Keratinocyte (primary cell): ENCODE measurements at regions not wholly inside any gene's neighbourhood (a gene's known extent, or its start where the extent isn't known, plus 50 kb on each side); places are given as distances from the start of the nearest gene placed in this dataset.
A peak's percentile ranks its signal among the peaks of the same experiment; 100 is the strongest.

Experiments
- DNase-seq: peaks from one replicate; pipeline ENCODE4 v3.0.0-alpha.2; 2011; ENCODE audit warnings: low read depth, missing footprints, low spot score
- FAIRE-seq: peaks from 2 replicates; lab custom pipeline; 2011; peaks lifted over from hg19 to GRCh38; lab: Jason Lieb, UNC
- H2AFZ ChIP-seq: 2 replicates; pipeline ENCODE4 v1.6.0; 2012; ENCODE audit warnings: low read length, control low read depth, inconsistent platforms; ENCODE audit not compliant: control insufficient read depth
- H3K27ac ChIP-seq: 2 replicates; pipeline ENCODE4 v1.5.1; 2011; ENCODE audit warnings: low read length; ENCODE audit not compliant: control insufficient read depth, insufficient read depth
- H3K27me3 ChIP-seq: 3 replicates; pipeline ENCODE4 v1.6.0; 2011; ENCODE audit warnings: low read length; ENCODE audit not compliant: control insufficient read depth, insufficient read depth; ENCODE audit errors: extremely low read depth
- H3K36me3 ChIP-seq, 2 experiments: 2 replicates in 1 of 2; 3 replicates in 1 of 2; pipeline ENCODE4 v1.5.1; 2011; ENCODE audit warnings: low read length in 2 of 2, mild to moderate bottlenecking in 1 of 2; ENCODE audit not compliant: control insufficient read depth in 2 of 2, insufficient read depth in 2 of 2; ENCODE audit errors: extremely low read depth in 1 of 2
- H3K4me1 ChIP-seq: 3 replicates; pipeline ENCODE4 v1.5.1; 2011; ENCODE audit warnings: low read length; ENCODE audit not compliant: control insufficient read depth, insufficient read depth; ENCODE audit errors: extremely low read depth
- H3K4me2 ChIP-seq: 3 replicates; pipeline ENCODE4 v1.6.0; 2011; ENCODE audit warnings: low read depth, low read length; ENCODE audit not compliant: control insufficient read depth, insufficient read depth; ENCODE audit errors: extremely low read depth
- H3K4me3 ChIP-seq, 3 experiments: fragments of 200-600 bp in 1 of 3; sonication (generic) in 1 of 3; 2 replicates in 2 of 3; 3 replicates in 1 of 3; pipeline ENCODE4 v1.5.1; 2011 to 2016; ENCODE audit warnings: low read length in 3 of 3, mild to moderate bottlenecking in 3 of 3, control low read depth in 2 of 3, inconsistent platforms in 1 of 3, low read depth in 1 of 3, mixed read lengths in 1 of 3, mixed run types in 1 of 3, moderate library complexity in 1 of 3; ENCODE audit not compliant: control insufficient read depth in 2 of 3, insufficient read depth in 2 of 3; ENCODE audit errors: extremely low read depth in 1 of 3
- H3K79me2 ChIP-seq: 2 replicates; pipeline ENCODE4 v1.6.0; 2012; ENCODE audit warnings: low read length; ENCODE audit not compliant: control insufficient read depth, insufficient read depth
- H3K9ac ChIP-seq: 3 replicates; pipeline ENCODE4 v1.6.0; 2011; ENCODE audit warnings: low read length; ENCODE audit not compliant: control insufficient read depth, insufficient read depth; ENCODE audit errors: extremely low read depth
- H3K9me1 ChIP-seq: 3 replicates; pipeline ENCODE4 v1.6.0; 2011; ENCODE audit warnings: low read length; ENCODE audit not compliant: control insufficient read depth, insufficient read depth; ENCODE audit errors: extremely low read depth
- H3K9me3 ChIP-seq: 2 replicates; pipeline ENCODE4 v1.5.1; 2012; ENCODE audit warnings: low read depth, low read length; ENCODE audit not compliant: control insufficient read depth
- H4K20me1 ChIP-seq: 3 replicates; pipeline ENCODE4 v1.6.0; 2011; ENCODE audit warnings: low read length; ENCODE audit not compliant: control insufficient read depth, insufficient read depth; ENCODE audit errors: extremely low read depth
- EZH2 ChIP-seq: IDR thresholded peaks from one replicate; pipeline ENCODE4 v1.6.1; 2012; ENCODE audit warnings: inconsistent platforms, mild to moderate bottlenecking, low read length, moderate library complexity
- dilution Hi-C: fragments of 300-500 bp; cut with MboI; formaldehyde crosslinking; loops from one replicate; pipeline ENCODE4 v1.7.0; 2020; ENCODE audit warnings: low sequenced_read_pairs; ENCODE audit not compliant: extremely low pct_ligation_motif_present
- TF ChIP-seq, protein P1 (sequence below), 3 experiments: IDR thresholded peaks in 1 of 3; conservative IDR thresholded peaks in 1 of 3; optimal IDR thresholded peaks in 1 of 3; 2 replicates in 2 of 3; 3 replicates in 1 of 3; pipeline versions ENCODE3 to v1.5.1; 2011; ENCODE audit warnings: low read length in 3 of 3, mild to moderate bottlenecking in 3 of 3, moderate library complexity in 2 of 3, control low read depth in 1 of 3, inconsistent platforms in 1 of 3; ENCODE audit not compliant: insufficient read depth in 2 of 3; ENCODE audit errors: extremely low read depth in 1 of 3

DNA sequence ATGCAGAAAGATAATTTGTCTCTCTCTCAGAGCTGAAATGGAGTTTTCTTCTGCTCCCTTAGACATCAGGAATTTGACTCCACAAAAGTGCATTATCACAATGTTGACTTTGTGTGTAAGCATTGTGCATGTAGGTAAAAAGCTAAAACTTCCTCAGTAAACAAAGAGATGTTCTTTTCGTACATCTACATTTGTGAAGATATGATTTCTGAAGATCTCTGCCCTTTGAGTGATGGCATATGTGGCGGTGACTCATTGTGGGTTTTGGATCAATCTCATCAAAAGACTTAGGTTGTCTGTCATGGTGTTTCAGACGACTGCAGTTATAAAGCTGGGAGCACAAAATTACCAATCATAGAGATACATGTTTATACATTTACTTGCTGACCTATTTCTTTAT, 411.4 kb upstream of the LMO3 start:
- no peak overlapping the region for H2AFZ ChIP-seq
- no peak for DNase-seq
- no peak for FAIRE-seq

DNA sequence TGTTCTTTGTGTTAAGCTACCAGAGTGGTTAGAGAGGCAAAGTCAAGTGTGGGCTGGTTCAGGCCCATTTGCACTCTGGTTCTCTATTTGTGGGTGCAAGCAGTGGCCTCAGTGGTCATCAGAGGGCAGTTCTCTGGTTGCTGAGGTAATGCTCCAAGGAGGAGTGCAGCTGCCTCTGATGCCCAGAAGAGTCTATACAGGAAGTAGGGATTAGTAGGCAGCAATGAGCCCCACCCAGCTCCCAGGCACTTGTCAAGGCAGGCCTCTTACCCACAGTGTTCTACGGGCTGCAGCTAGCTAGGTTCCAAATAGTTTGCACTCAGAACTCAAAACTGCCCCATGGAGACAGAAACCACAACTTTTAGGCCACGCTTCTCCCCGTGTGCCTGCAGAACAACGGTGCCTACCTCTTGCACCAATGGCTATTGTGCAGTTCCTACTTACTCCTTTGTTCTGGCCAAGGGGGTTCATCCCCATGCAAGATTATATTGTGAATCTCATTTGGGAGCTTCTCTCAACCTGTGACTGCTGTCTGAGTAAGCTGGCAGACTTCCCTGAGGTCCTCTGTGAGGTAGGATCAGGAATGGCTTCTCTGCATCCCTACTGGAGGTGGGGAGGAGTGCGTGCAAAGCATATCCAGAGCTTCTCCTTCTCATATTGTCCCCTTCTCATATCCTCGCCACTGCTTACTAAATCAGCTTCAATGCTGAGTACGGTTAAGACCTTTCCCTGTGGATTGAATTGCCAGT, 410.3 kb upstream of the LMO3 start:
- Histone ChIP-seq H2AFZ (peak overlapping the region; percentile 62), H3K9me1 (no peaks in the 10 kb centered on the region), H3K27ac (peak overlapping the region; percentile 21), H3K4me3 (peak overlapping the region in 2 of 3 experiments; percentile 15 to 31), H3K4me1 (peaks cover 13% of the 10 kb centered on the region), H3K27me3 (no peaks in the 10 kb centered on the region), H3K79me2 (no peaks in the 10 kb centered on the region), H3K4me2 (peak overlapping the region; percentile 65), H4K20me1 (no peaks in the 10 kb centered on the region), H3K9ac (no peak overlapping the region), H3K36me3 (no peaks in the 10 kb centered on the region), H3K9me3 (no peaks in the 10 kb centered on the region)
- dilution Hi-C loops = no loop called here
- TF ChIP-seq, protein P1, sequence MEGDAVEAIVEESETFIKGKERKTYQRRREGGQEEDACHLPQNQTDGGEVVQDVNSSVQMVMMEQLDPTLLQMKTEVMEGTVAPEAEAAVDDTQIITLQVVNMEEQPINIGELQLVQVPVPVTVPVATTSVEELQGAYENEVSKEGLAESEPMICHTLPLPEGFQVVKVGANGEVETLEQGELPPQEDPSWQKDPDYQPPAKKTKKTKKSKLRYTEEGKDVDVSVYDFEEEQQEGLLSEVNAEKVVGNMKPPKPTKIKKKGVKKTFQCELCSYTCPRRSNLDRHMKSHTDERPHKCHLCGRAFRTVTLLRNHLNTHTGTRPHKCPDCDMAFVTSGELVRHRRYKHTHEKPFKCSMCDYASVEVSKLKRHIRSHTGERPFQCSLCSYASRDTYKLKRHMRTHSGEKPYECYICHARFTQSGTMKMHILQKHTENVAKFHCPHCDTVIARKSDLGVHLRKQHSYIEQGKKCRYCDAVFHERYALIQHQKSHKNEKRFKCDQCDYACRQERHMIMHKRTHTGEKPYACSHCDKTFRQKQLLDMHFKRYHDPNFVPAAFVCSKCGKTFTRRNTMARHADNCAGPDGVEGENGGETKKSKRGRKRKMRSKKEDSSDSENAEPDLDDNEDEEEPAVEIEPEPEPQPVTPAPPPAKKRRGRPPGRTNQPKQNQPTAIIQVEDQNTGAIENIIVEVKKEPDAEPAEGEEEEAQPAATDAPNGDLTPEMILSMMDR (optimal IDR thresholded peaks at IDR 0.05 in 1 of 3, IDR thresholded peaks at IDR 0.05 in 1 of 3, conservative IDR thresholded peaks at IDR 0.05 in 1 of 3; ENCODE audit: extremely low read depth in 1 of 3, insufficient read depth in 2 of 3, low read length in 3 of 3) = no peak
- TF ChIP-seq EZH2 = no peak
- FAIRE-seq = peak; percentile 61
- no peak for DNase-seq

More for the DNA sequence above, 411.4 kb upstream of the LMO3 start:
- Histone ChIP-seq H3K9ac (no peak overlapping the region), H3K27ac (no peak overlapping the region), H4K20me1 (no peaks in the 10 kb centered on the region), H3K4me1 (peaks cover 13% of the 10 kb centered on the region), H3K4me3 (no peak overlapping the region), H3K36me3 (no peaks in the 10 kb centered on the region), H3K9me1 (no peaks in the 10 kb centered on the region), H3K4me2 (no peak overlapping the region), H3K27me3 (no peaks in the 10 kb centered on the region), H3K79me2 (no peaks in the 10 kb centered on the region), H3K9me3 (no peaks in the 10 kb centered on the region)
- TF ChIP-seq EZH2 = no peak
- TF ChIP-seq, protein P1 (optimal IDR thresholded peaks at IDR 0.05 in 1 of 3, IDR thresholded peaks at IDR 0.05 in 1 of 3, conservative IDR thresholded peaks at IDR 0.05 in 1 of 3; ENCODE audit: extremely low read depth in 1 of 3, insufficient read depth in 2 of 3, low read length in 3 of 3) = no peak
- dilution Hi-C loops = no loop called here
